Activated CD4-positive, alpha-beta T cell treated with anti-CD3 and anti-CD28 coated beads for 36 hours (primary cell): ENCODE measurements at regions not wholly inside any gene's neighbourhood (a gene's known extent, or its start where the extent isn't known, plus 50 kb on each side); places are given as distances from the start of the nearest gene placed in this dataset.

Source experiments
- ATAC-seq: fragments of 200-7000 bp; cut with Tn5 transposase; one replicate; pipeline ENCODE4 v1.10.0; 2021; ENCODE audit warnings: mild to moderate bottlenecking, moderate library complexity
- CTCF ChIA-PET: fragments of 350-600 bp; sonication (Branson Sonifier 250); formaldehyde crosslinking; loops from one replicate; lab custom pipeline; 2021; ENCODE audit warnings: antibody characterized with exemption; lab: Charles Lee
- POLR2A ChIA-PET: fragments of 350-600 bp; sonication (Branson Sonifier 250); formaldehyde crosslinking; loops from one replicate; lab custom pipeline; 2021; ENCODE audit warnings: antibody characterized with exemption, inconsistent platforms; lab: Charles Lee
- DNase-seq: peaks from one replicate; pipeline ENCODE4 v3.0.0-alpha.2; 2020
- H3K27ac Mint-ChIP-seq: one replicate; pipeline ENCODE4 v1.8.0; 2021; ENCODE audit warnings: mixed read lengths
- H3K27me3 Mint-ChIP-seq: one replicate; pipeline ENCODE4 v1.8.0; 2021; ENCODE audit warnings: mixed read lengths
- H3K36me3 Mint-ChIP-seq: one replicate; pipeline ENCODE4 v1.8.0; 2021; ENCODE audit warnings: low read depth, mixed read lengths
- H3K4me1 Mint-ChIP-seq: one replicate; pipeline ENCODE4 v1.8.0; 2021; ENCODE audit warnings: mixed read lengths
- H3K4me3 Mint-ChIP-seq: one replicate; pipeline ENCODE4 v1.8.0; 2021; ENCODE audit warnings: mild to moderate bottlenecking, moderate library complexity, mixed read lengths
- H3K9me3 Mint-ChIP-seq: one replicate; pipeline ENCODE4 v1.8.0; 2021; ENCODE audit warnings: low read depth, mixed read lengths
- intact Hi-C, 2 experiments: fragments of 100-400 bp; cut with DNase I in 1 of 2; cut with micrococcal nuclease in 1 of 2; formaldehyde crosslinking; loops; one replicate each; pipeline versions ENCODE4 v1.14.2 to v1.15.1; 2022 to 2024; cut with DNase I, micrococcal nuclease

DNA sequence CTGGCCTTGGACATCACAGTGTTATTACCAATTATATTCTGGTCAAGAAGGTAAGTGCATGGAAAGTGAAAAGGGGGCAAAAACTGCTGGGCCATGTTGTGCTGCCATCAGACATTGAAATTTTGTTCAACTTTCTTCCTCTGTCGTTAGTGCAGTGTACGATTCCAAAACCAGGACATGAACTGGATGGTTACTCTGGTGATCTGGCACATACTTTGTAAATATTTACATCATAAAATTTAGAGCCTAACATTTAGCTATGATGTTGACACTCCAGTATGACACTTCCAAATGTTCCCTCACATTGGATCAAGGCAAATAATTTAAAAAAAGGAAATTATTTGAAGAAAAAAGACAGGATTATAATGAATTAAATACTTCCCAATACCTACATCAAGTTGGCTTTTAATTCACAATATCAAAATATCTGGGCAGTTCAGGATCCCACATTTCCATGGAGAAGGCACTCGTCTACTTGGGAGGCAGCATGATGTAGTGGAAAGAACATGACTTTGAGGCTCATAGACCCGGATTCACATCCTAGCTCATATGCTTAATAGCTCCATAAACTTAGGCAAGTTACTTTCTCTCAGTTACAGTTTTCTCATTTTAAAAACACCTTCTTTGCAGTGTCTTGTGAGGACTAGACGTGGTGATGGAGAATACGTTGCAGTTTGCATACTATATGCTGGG is 342.5 kb upstream of the MPDZ start:
- ChIA-PET CTCF (no interaction called here), POLR2A (no interaction called here)
- H3K4me3 Mint-ChIP-seq = no peak overlapping the region
- H3K27me3 Mint-ChIP-seq = no peaks in the 10 kb centered on the region
- intact Hi-C loops = no loop called here
- no peaks in the 10 kb centered on the region for H3K4me1 Mint-ChIP-seq
- peaks cover 3% of the 10 kb centered on the region for H3K9me3 Mint-ChIP-seq
- no peak overlapping the region for H3K27ac Mint-ChIP-seq
- DNase-seq = no peak
- H3K36me3 Mint-ChIP-seq = no peaks in the 10 kb centered on the region
- ATAC-seq = no peak

DNA sequence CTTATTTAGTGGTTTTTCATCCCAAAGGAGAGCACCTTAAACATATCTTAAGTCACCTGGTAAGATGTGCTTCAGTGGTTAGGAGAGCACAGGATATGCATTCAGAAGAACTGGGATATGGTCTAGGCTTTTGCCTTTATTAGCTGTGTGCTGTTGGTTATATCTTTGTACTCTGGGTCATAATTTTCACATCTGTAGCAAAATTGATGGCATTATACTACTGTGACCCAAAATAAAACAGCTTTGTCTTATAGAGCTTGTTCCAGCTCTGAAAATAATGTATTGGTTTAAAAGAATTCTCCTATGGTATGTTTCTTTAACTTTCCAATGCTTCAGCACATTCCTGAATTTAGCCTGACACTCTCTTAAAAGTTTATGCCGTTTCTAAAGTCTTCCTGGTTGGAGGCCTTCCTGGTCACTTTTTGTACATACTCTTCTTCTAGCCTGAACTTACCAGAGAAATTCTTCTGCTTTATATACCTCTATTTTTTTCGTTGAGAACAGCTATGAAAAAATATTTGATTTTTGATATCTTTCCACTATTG is 337.1 kb upstream of the MPDZ start:
- H3K9me3 Mint-ChIP-seq = peaks cover 3% of the 10 kb centered on the region
- H3K36me3 Mint-ChIP-seq = no peaks in the 10 kb centered on the region
- DNase-seq (no peak), ATAC-seq (no peak)
- no peak overlapping the region for H3K27ac Mint-ChIP-seq
- no peaks in the 10 kb centered on the region for H3K4me1 Mint-ChIP-seq
- no peak overlapping the region for H3K4me3 Mint-ChIP-seq
- ChIA-PET CTCF (interaction anchor here (1.1 kb wide), 1 partner anchor 33 kb away, joined by 3 read pairs; no protein-coding TSS in a partner anchor), POLR2A (no interaction called here)
- intact Hi-C loops = loop anchor here (5.0 to 10.0 kb wide), 2 partner anchors 51 to 58 kb away; no protein-coding TSS in a partner anchor
- no peaks in the 10 kb centered on the region for H3K27me3 Mint-ChIP-seq

DNA sequence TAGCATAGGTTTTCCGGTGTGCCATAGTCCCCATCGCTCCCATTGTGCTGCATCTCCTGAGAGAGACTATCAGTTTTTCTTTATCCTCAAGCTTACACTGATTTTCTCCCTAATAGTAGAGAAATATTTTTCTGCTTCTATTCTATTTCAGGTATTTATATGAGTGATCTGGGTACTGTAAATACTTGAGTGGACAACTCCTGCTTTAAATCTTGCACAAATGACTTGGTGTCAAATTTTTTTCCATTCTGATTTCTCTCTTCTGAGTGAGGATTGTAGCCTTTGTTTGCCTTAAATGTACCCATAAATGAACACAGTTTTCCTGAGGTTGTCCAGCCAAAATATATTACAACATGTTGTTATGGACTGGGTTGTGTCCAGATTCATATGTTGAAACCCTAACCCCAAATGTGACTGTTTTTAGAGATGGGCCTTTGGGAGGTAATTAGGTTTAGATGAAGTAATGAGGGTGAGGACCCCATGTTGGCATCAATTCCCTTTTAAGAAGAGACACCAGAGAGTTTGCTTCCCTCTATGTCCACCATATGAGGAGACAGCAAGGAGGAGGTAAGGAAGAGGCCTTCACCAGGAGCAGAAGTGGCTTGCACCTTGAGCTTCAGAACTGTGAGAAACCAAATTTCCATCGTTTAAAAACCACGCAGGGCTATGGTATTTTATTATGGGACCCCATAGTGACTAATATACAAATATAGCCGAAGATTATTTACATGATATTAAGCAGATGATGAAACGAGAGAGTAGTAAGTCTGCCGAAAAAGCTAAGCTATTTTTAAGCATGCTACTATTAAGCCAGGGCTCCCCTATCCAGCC is 336.4 kb upstream of the MPDZ start:
- intact Hi-C loops = loop anchor here (5.0 to 10.0 kb wide), 2 partner anchors 51 to 59 kb away; no protein-coding TSS in a partner anchor
- no peaks in the 10 kb centered on the region for H3K4me1 Mint-ChIP-seq
- H3K27ac Mint-ChIP-seq = no peak overlapping the region

DNA sequence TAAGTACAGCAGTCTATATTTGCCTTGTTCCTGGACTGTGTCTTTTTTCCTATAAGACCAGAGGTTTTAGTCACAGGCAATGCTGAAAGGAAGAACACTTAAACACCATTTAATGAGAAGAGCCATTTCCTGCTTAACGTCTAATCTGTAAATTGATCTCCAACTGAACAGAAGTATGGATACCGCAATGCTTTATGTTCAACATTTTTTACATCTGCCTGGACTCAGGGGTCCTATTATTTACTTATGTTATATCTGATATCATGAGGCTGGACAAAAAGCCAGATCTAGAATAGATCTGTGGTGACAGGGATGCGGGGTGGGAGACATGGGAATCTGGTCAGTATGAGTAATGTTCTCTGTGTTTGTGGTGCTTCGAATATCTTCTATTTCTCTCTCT is 334.6 kb upstream of the MPDZ start:
- no peak overlapping the region for H3K27ac Mint-ChIP-seq
- H3K27me3 Mint-ChIP-seq = no peaks in the 10 kb centered on the region
- H3K36me3 Mint-ChIP-seq = no peaks in the 10 kb centered on the region
- ATAC-seq (no peak), DNase-seq (no peak)
- H3K4me1 Mint-ChIP-seq = no peaks in the 10 kb centered on the region
- peaks cover 5% of the 10 kb centered on the region for H3K9me3 Mint-ChIP-seq
- CTCF ChIA-PET = no interaction called here
- POLR2A ChIA-PET = no interaction called here
- H3K4me3 Mint-ChIP-seq = no peak overlapping the region
- intact Hi-C loops = loop anchor here in 1 of 2 experiments (10.0 kb wide), 1 partner anchor 61 kb away; no protein-coding TSS in a partner anchor

More for the DNA sequence above, 336.4 kb upstream of the MPDZ start:
- Mint-ChIP-seq H3K36me3 (no peaks in the 10 kb centered on the region), H3K4me3 (no peak overlapping the region), H3K27me3 (no peaks in the 10 kb centered on the region), H3K9me3 (peaks cover 3% of the 10 kb centered on the region)
- ATAC-seq = no peak
- ChIA-PET POLR2A (no interaction called here), CTCF (no interaction called here)
- DNase-seq = no peak

DNA sequence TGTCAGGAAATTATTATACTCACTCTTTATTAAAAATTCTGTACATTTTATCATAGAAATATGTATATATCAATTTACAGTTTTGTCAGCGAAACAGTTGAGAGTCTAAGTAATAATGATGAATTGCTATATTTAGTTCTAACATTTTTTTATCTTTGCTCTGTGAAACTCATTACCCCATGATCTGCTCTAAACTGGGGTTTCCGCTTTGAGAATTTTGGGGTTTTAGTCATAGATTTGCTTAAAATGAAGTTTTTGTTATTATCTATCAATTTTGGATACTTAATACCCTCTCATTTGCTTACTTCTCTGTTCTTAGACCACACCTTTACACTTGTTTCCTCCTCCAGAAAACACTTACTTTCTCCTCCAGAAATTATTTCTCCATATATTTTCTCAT is 333.8 kb upstream of the MPDZ start:
- ChIA-PET CTCF (no interaction called here), POLR2A (no interaction called here)
- Mint-ChIP-seq H3K4me1 (no peaks in the 10 kb centered on the region), H3K4me3 (no peak overlapping the region), H3K27me3 (no peaks in the 10 kb centered on the region), H3K27ac (no peak overlapping the region), H3K36me3 (no peaks in the 10 kb centered on the region), H3K9me3 (peaks cover 4% of the 10 kb centered on the region)
- intact Hi-C loops = loop anchor here in 1 of 2 experiments (10.0 kb wide), 1 partner anchor 62 kb away; no protein-coding TSS in a partner anchor
- no peak for DNase-seq
- ATAC-seq = no peak

DNA sequence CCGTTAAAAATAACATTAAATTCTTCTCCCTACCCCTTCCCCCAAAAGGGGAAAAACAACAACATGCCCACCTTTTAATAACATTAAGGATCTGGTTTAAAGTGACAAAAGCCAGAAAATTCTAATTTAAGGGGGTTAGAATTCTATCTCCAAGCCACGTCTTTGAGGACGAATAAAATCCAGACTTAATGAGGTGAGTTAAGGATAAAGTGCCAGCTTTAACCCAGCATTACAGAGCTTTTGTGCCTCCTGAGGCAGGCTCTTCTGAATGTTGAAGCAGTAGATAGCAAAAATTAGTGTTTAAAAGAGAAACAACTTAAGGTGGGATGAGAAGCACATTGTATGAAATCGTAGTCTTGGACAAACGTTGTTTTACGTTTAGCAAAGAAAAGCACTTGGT is 329.0 kb upstream of the MPDZ start:
- intact Hi-C loops = no loop called here

DNA sequence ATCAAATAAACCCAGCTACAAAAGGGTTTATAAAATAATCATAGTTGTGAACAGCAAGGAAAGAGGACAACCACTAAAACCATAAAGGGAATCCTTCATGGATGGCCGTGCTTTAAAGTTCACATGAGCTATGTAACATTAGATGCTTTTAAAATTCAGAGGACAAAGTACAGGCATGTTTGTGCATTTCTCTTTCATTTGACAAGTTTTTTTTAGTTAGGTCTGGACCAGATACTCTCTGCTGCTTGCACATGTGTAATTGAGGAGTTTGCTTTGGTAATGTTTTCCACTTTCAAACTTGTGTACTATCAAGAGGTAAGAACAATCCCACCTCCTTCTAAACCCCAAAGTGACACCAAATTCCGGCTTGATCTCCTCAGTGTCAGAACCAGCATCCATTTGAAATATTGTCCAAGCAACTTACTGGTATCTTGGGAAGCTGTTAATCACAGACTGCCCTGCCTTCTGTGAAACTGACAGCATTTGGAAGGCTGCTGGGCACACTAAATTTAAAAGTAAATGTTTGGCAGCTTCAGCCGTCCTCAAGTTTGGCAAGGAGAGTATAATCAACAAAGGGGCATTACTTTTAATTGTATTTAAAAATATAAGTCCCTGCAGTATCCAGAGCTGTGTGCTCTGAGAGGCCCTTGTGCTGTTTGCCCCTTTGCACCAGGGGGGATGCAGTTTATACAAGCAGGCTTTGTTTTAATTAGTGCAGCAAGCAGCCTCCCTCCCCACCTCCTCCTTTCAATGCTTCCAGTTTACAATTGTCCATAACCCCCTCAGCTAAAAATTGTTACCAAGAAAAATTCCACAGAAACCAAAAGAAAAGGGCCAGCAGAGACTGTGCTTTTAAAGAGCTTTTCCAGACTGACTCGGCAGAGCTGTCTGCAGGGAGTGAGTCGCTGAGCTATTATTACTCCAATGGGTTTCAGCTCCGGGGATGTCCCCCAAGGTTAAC is 328.3 kb upstream of the MPDZ start:
- ATAC-seq = no peak
- Mint-ChIP-seq H3K27me3 (no peaks in the 10 kb centered on the region), H3K4me1 (no peaks in the 10 kb centered on the region), H3K27ac (no peak overlapping the region), H3K9me3 (peaks cover 3% of the 10 kb centered on the region), H3K4me3 (no peak overlapping the region), H3K36me3 (no peaks in the 10 kb centered on the region)
- intact Hi-C loops = no loop called here
- CTCF ChIA-PET = no interaction called here
- no peak for DNase-seq
- POLR2A ChIA-PET = interaction anchor here (0.9 kb wide), 1 partner anchor 10 kb away, joined by 10 read pairs; no protein-coding TSS in a partner anchor

More for the DNA sequence above, 329.0 kb upstream of the MPDZ start:
- DNase-seq (no peak), ATAC-seq (no peak)
- POLR2A ChIA-PET = no interaction called here
- CTCF ChIA-PET = no interaction called here
- H3K27ac Mint-ChIP-seq = no peak overlapping the region
- H3K4me1 Mint-ChIP-seq = no peaks in the 10 kb centered on the region
- no peaks in the 10 kb centered on the region for H3K36me3 Mint-ChIP-seq
- H3K27me3 Mint-ChIP-seq = no peaks in the 10 kb centered on the region
- peaks cover 3% of the 10 kb centered on the region for H3K9me3 Mint-ChIP-seq
- H3K4me3 Mint-ChIP-seq = no peak overlapping the region

DNA sequence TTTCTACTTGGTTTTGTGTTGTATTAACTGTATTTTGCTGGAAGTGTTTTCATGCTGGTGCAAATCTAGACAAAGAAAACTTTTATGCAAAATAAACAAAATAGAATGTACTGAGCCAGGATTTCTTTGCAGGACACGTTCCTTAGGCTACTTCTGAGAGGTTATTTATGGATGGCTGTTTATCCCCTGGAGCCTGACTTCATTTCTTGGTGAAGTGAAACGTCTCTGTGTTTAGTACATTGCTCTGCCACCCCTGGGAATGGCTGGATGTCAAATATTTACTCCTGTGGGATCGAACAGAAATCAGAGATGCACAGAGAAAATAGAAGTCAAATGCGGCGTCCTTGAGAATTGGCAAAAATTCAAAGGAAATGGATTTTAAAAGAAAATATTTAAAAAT is 327.1 kb upstream of the MPDZ start:
- ATAC-seq (no peak), DNase-seq (no peak)
- CTCF ChIA-PET = no interaction called here
- Mint-ChIP-seq H3K27me3 (no peaks in the 10 kb centered on the region), H3K9me3 (peaks cover 3% of the 10 kb centered on the region), H3K36me3 (no peaks in the 10 kb centered on the region), H3K27ac (no peak overlapping the region), H3K4me1 (no peaks in the 10 kb centered on the region), H3K4me3 (no peak overlapping the region)
- POLR2A ChIA-PET = no interaction called here
- intact Hi-C loops = no loop called here

DNA sequence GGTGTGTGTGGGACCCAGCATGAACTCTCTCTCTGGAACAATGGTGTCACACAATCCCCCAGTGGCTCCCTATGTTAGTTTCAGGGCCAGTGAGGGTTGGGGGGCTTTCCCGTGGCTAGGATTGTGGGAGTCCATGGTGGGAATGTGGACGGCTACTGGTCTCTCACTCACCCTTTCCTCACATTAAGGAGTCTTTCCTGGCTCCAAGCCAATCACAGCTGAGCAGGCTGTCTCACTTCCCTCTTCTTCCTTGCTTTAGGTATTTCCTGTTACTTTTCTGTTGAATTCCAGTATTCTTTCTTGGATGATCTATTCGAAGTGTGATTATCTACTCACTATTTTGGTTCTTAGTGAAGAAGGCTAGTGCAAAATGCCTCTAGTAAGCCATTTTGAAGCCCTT is 324.4 kb upstream of the MPDZ start:
- ATAC-seq (no peak), DNase-seq (no peak)
- Mint-ChIP-seq H3K36me3 (no peaks in the 10 kb centered on the region), H3K9me3 (peaks cover 2% of the 10 kb centered on the region), H3K27me3 (no peaks in the 10 kb centered on the region), H3K4me3 (no peak overlapping the region), H3K27ac (no peak overlapping the region), H3K4me1 (no peaks in the 10 kb centered on the region)
- POLR2A ChIA-PET = no interaction called here
- intact Hi-C loops = no loop called here
- CTCF ChIA-PET = no interaction called here

DNA sequence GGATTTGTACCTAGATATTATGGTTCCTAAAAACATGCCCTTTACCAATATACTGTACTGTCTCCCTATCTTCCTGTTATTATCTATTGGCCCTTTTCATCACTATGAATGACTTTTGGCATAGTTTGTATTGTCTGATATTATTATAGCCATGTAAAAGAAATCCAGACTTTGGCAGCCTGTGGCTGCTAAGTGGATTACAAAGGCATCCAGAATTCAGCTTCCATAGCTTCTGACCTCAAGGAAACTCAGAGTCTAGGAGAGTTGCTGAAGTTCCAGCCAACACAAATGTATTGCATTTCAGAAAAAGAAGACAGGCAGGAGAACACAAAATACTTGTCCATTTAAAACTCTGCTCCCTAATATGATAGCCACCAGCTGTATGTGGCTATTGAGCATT is 319.2 kb upstream of the MPDZ start:
- intact Hi-C loops = no loop called here
- H3K27me3 Mint-ChIP-seq = no peaks in the 10 kb centered on the region

DNA sequence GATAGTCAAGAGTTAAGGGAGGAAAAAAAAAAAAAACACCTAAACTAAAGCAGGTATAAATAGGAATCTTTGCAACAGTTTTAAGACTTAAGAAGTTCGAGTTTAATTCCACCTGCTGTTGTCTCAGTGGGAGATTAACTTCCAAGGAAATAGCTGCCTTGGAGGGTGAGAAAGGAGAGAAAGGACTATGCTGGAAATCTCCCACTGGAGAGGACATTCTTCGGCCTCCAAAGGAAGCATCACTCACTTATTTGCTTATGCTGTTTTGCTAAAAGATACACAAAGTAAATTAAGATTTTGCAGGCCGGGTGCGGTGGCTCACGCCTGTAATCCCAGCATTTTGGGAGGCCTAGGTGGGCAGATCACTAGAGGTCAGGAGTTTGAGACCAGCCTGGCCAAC is 317.9 kb upstream of the MPDZ start:
- CTCF ChIA-PET = no interaction called here
- DNase-seq = no peak
- intact Hi-C loops = no loop called here

More for the DNA sequence above, 319.2 kb upstream of the MPDZ start:
- DNase-seq (no peak), ATAC-seq (no peak)
- Mint-ChIP-seq H3K4me1 (no peaks in the 10 kb centered on the region), H3K4me3 (no peak overlapping the region), H3K27ac (no peak overlapping the region), H3K36me3 (no peaks in the 10 kb centered on the region), H3K9me3 (no peaks in the 10 kb centered on the region)
- ChIA-PET CTCF (interaction anchor here (0.5 to 0.6 kb wide), 2 partner anchors 24 to 66 kb away, joined by 3 read pairs; no protein-coding TSS in a partner anchor), POLR2A (interaction anchor here (1.1 kb wide), 1 partner anchor 9 kb away, joined by 10 read pairs; no protein-coding TSS in a partner anchor)

More for the DNA sequence above, 317.9 kb upstream of the MPDZ start:
- Mint-ChIP-seq H3K4me3 (no peak overlapping the region), H3K9me3 (no peaks in the 10 kb centered on the region), H3K4me1 (no peaks in the 10 kb centered on the region), H3K27ac (no peak overlapping the region), H3K36me3 (no peaks in the 10 kb centered on the region), H3K27me3 (no peaks in the 10 kb centered on the region)
- ATAC-seq = no peak
- POLR2A ChIA-PET = no interaction called here
